Kidney epithelial cell (primary cell): ENCODE measurements at regions not wholly inside any gene's neighbourhood (a gene's known extent, or its start where the extent isn't known, plus 50 kb on each side); places are given as distances from the start of the nearest gene placed in this dataset.
A peak's percentile ranks its signal among the peaks of the same experiment; 100 is the strongest.

Experiments used
- DNase-seq: peaks from one replicate; pipeline ENCODE4 v3.0.0-alpha.2; 2010; ENCODE audit warnings: low read depth
- H3K27me3 ChIP-seq: 2 replicates; pipeline ENCODE4 v1.6.0; 2011; ENCODE audit warnings: low read length; ENCODE audit not compliant: control insufficient read depth, insufficient read depth
- H3K36me3 ChIP-seq: 2 replicates; pipeline ENCODE4 v1.5.1; 2011; ENCODE audit warnings: low read length; ENCODE audit not compliant: control insufficient read depth, insufficient read depth
- H3K4me3 ChIP-seq: 2 replicates; pipeline ENCODE4 v1.5.1; 2011; ENCODE audit warnings: low read depth, mild to moderate bottlenecking, control low read depth, low read length
- TF ChIP-seq, protein P1 (sequence below): IDR thresholded peaks from 2 replicates; pipeline ENCODE4 v1.5.1; 2011; ENCODE audit warnings: mild to moderate bottlenecking, moderate library complexity, low read length, control low read depth, inconsistent platforms; ENCODE audit not compliant: insufficient read depth, poor library complexity, severe bottlenecking

DNA sequence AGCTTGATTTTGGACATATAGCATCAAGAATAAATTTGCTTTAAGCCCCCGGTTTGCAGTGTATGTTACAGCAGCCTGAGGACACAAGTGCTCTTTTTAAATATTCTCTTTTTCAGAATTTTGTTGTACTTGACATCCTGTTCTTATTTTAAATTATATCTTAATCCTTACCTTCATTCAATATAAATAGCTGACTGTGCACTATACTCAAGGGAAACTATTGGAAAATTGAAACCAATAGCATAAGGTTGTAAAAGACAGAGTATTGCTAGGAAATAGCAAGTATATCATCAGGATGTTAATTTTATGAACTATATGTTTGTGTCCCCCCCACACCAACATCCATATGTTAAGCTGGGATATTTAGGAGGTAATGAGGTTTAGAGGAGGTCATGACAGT, 120.4 kb upstream of the CDH10 start:
- Histone ChIP-seq H3K36me3 (no peaks in the 10 kb centered on the region), H3K4me3 (no peak overlapping the region), H3K27me3 (no peaks in the 10 kb centered on the region)
- no peak for DNase-seq
- TF ChIP-seq, protein P1, sequence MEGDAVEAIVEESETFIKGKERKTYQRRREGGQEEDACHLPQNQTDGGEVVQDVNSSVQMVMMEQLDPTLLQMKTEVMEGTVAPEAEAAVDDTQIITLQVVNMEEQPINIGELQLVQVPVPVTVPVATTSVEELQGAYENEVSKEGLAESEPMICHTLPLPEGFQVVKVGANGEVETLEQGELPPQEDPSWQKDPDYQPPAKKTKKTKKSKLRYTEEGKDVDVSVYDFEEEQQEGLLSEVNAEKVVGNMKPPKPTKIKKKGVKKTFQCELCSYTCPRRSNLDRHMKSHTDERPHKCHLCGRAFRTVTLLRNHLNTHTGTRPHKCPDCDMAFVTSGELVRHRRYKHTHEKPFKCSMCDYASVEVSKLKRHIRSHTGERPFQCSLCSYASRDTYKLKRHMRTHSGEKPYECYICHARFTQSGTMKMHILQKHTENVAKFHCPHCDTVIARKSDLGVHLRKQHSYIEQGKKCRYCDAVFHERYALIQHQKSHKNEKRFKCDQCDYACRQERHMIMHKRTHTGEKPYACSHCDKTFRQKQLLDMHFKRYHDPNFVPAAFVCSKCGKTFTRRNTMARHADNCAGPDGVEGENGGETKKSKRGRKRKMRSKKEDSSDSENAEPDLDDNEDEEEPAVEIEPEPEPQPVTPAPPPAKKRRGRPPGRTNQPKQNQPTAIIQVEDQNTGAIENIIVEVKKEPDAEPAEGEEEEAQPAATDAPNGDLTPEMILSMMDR = no peak

DNA sequence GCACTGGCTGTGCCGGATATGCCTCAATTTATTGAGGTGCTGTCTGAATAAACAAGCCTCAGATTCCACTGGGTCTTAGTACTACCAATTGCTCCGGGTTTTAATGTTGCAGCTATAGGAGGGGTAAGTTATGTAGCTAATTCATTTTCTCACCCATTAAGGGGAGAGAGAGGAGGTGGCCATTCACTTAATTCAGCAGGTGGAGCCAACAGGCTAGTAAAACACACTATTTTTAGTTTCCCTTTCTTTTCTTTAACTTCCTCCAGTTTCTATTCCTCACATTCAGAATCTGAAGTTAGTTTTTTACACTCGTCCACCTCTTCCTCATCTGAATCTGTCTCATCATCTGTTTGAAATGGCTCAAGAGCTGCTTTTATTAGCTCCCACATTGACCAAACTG, 105.6 kb upstream of the CDH10 start:
- no peaks in the 10 kb centered on the region for H3K36me3 ChIP-seq
- DNase-seq = no peak
- TF ChIP-seq, protein P1 = no peak
- H3K27me3 ChIP-seq = no peaks in the 10 kb centered on the region
- no peak overlapping the region for H3K4me3 ChIP-seq

DNA sequence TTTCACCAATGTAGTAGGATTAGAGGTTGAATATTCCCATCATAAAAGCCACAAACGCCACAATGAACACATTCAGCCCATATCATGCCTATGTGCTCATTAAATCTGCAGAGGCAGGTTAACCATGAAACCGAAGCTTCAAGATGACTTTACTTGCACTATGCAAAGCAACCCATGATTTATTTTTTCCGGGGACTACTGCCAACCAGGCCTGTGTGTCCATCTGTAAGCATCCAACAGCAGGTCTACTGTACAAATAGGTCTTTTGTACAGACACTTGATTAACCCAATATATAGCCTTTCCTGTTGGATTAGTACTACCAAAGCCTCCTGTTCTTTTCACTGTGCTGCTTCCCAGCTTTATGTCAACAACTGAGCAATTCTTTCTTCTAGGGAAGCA, 104.9 kb upstream of the CDH10 start:
- no peak overlapping the region for H3K4me3 ChIP-seq
- H3K36me3 ChIP-seq = no peaks in the 10 kb centered on the region
- no peak for DNase-seq
- TF ChIP-seq, protein P1 = no peak
- H3K27me3 ChIP-seq = no peaks in the 10 kb centered on the region

DNA sequence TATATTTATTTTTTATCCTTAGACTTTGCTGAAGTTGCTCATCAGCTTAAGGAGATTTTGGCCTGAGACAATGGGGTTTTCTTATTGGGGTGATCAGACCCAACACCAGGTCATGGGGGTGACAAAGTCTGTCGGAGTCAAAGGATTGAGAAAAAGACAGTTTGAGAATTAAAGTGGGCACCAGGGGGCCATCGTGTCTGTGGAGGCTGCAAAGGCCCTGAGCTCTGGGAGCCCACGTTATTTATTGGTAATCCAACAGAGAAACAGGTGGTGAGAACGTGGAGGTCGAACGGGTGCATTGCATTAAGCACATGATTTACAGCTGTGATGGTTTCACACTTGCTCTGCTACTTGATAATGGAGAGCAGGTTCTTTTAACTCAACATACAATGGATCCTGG, 102.5 kb upstream of the CDH10 start:
- Histone ChIP-seq H3K36me3 (no peaks in the 10 kb centered on the region), H3K27me3 (no peaks in the 10 kb centered on the region), H3K4me3 (no peak overlapping the region)
- TF ChIP-seq, protein P1 = no peak
- no peak for DNase-seq

DNA sequence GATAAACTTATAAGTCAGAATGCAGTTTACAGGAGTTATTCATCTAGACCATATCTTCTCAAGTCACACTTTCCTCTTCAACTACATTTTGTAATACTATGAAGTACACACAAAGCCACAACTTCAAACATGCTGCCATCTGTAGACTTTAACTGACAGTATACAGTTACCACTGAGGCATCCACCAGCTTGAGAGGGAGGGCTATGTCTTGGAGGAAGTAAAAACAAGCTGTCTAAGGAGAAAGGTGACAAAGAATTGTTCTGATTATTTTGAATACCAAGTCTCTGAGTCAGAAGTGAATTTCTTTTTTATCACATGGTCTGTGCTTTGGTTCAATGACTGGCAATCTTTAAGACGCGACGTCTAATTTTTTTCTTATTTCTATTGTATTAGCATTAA, 97.6 kb upstream of the CDH10 start:
- Histone ChIP-seq H3K36me3 (no peaks in the 10 kb centered on the region), H3K27me3 (no peaks in the 10 kb centered on the region), H3K4me3 (no peak overlapping the region)
- DNase-seq = peak; percentile 26
- TF ChIP-seq, protein P1 = no peak

DNA sequence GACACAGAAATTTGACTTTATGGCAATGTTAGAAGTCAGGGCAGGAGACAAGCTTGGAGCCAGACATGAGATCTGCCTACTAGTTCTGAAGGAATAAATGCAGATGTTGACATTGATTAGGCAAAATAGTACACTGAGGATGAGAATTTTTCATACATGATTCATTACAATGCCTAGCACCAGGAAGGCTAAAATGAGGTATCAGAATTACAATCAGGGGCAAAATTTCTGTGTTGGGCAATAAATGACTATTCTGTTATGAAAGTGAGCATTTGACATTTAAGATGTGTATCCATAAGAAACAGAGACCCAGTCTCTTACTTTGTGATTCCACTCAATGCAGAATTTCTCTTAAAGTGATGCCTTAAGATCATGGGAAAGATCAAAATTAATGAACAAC, 92.4 kb upstream of the CDH10 start:
- no peak for DNase-seq
- TF ChIP-seq, protein P1 = no peak
- H3K4me3 ChIP-seq = no peak overlapping the region
- H3K27me3 ChIP-seq = no peaks in the 10 kb centered on the region
- no peaks in the 10 kb centered on the region for H3K36me3 ChIP-seq
